H1 (cell line): ENCODE measurements at regions not wholly inside any gene's neighbourhood (a gene's known extent, or its start where the extent isn't known, plus 50 kb on each side); places are given as distances from the start of the nearest gene placed in this dataset.

Experiments used
- CTCF ChIA-PET: fragments of 300-600 bp; sonication (Branson Sonifier 250); formaldehyde crosslinking; loops from one replicate; lab custom pipeline; 2021; ENCODE audit not compliant: partially characterized antibody; lab: Charles Lee
- POLR2A ChIA-PET: fragments of 300-600 bp; sonication (Branson Sonifier 250); formaldehyde crosslinking; loops from one replicate; lab custom pipeline; 2021; ENCODE audit warnings: inconsistent platforms; ENCODE audit not compliant: partially characterized antibody; lab: Charles Lee
- DNase-seq, 2 experiments: peaks; one replicate each; pipeline versions ENCODE4 v3.0.0 to v3.0.0-alpha.2; 2010 to 2022; ENCODE audit warnings: low spot score in 2 of 2, low read depth in 1 of 2, mixed read lengths in 1 of 2
- FAIRE-seq: peaks from 2 replicates; lab custom pipeline; 2011; peaks lifted over from hg19 to GRCh38; lab: Jason Lieb, UNC
- H2AFZ ChIP-seq: 2 replicates; pipeline ENCODE4 v1.8.1; 2012; ENCODE audit warnings: low read length, inconsistent platforms
- H2AK5ac ChIP-seq: 2 replicates; pipeline ENCODE4 v1.6.1; 2013; ENCODE audit warnings: low read depth, low read length
- H2BK120ac ChIP-seq: replicated peaks from 2 replicates; pipeline ENCODE3; 2013; ENCODE audit warnings: low read depth, low read length, inconsistent platforms
- H2BK12ac ChIP-seq: 2 replicates; pipeline ENCODE4 v1.6.1; 2013; ENCODE audit warnings: low read depth, low read length
- H2BK15ac ChIP-seq: 2 replicates; pipeline ENCODE4 v1.6.1; 2013; ENCODE audit warnings: low read length
- H2BK20ac ChIP-seq: 2 replicates; pipeline ENCODE4 v1.6.1; 2013; ENCODE audit warnings: low read length
- H2BK5ac ChIP-seq: 2 replicates; pipeline ENCODE4 v1.6.1; 2013; ENCODE audit warnings: low read depth, low read length
- H3K14ac ChIP-seq: 2 replicates; pipeline ENCODE4 v1.6.1; 2013; ENCODE audit warnings: inconsistent platforms; ENCODE audit not compliant: insufficient read length
- H3K18ac ChIP-seq: 2 replicates; pipeline ENCODE4 v1.6.1; 2013; ENCODE audit warnings: low read length; ENCODE audit errors: extremely low read depth
- H3K23ac ChIP-seq: 2 replicates; pipeline ENCODE4 v1.6.1; 2013; ENCODE audit warnings: inconsistent platforms; ENCODE audit not compliant: insufficient read length
- H3K23me2 ChIP-seq: 2 replicates; pipeline ENCODE4 v1.6.1; 2013; ENCODE audit warnings: low read depth, low read length
- H3K27ac ChIP-seq: 2 replicates; pipeline ENCODE4 v1.6.1; 2011; ENCODE audit warnings: low read depth, low read length, inconsistent platforms
- H3K27me3 ChIP-seq, 4 experiments: replicated peaks in 1 of 4; 1 replicate in 1 of 4; 2 replicates in 3 of 4; pipeline versions ENCODE4 v1.6.1 to v1.8.1; 2011 to 2013; ENCODE audit warnings: low read length in 3 of 4, mild to moderate bottlenecking in 3 of 4, inconsistent platforms in 2 of 4, mixed read lengths in 2 of 4, moderate library complexity in 1 of 4; ENCODE audit not compliant: control insufficient read depth in 3 of 4, insufficient read depth in 3 of 4; ENCODE audit errors: extremely low read depth in 1 of 4
- H3K36me3 ChIP-seq, 4 experiments: 2 replicates each; pipeline versions ENCODE4 v1.6.1 to v1.8.1; 2011 to 2013; ENCODE audit warnings: mild to moderate bottlenecking in 4 of 4, low read length in 3 of 4, moderate library complexity in 2 of 4, control low read depth in 1 of 4, inconsistent platforms in 1 of 4; ENCODE audit not compliant: insufficient read depth in 4 of 4, control insufficient read depth in 2 of 4
- H3K4ac ChIP-seq: replicated peaks from 2 replicates; pipeline ENCODE3; 2013; ENCODE audit warnings: low read length, low read depth, mixed read lengths, inconsistent platforms; ENCODE audit not compliant: insufficient read length
- H3K4me1 ChIP-seq, 4 experiments: replicated peaks in 1 of 4; 1 replicate in 1 of 4; 2 replicates in 3 of 4; pipeline versions ENCODE4 v1.6.1 to v1.8.1; 2011 to 2013; ENCODE audit warnings: low read length in 3 of 4, inconsistent platforms in 2 of 4, mixed read lengths in 1 of 4; ENCODE audit not compliant: insufficient read depth in 4 of 4, control insufficient read depth in 3 of 4
- H3K4me2 ChIP-seq, 2 experiments: 2 replicates each; pipeline versions ENCODE4 v1.6.1 to v1.8.1; 2011 to 2013; ENCODE audit warnings: low read depth in 2 of 2, low read length in 2 of 2, control low read depth in 1 of 2, inconsistent platforms in 1 of 2, mild to moderate bottlenecking in 1 of 2; ENCODE audit not compliant: insufficient read depth in 1 of 2
- H3K4me3 ChIP-seq, 4 experiments: fragments of 200-600, 300-600 bp in 1 of 4; sonication (generic), shearing (Covaris generic), sonication (Bioruptor Twin) in 1 of 4; 2 replicates each; pipeline versions ENCODE4 v1.5.1 to v1.8.1; 2011 to 2016; ENCODE audit warnings: low read length in 4 of 4, low read depth in 3 of 4, control low read depth in 2 of 4, inconsistent platforms in 2 of 4, mild to moderate bottlenecking in 2 of 4, mixed read lengths in 1 of 4, moderate library complexity in 1 of 4; ENCODE audit not compliant: insufficient read depth in 2 of 4; ENCODE audit errors: extremely low read depth in 1 of 4
- H3K56ac ChIP-seq: replicated peaks from 2 replicates; pipeline ENCODE3; 2013; ENCODE audit warnings: low read depth, mild to moderate bottlenecking, mixed read lengths, low read length, inconsistent platforms; ENCODE audit not compliant: insufficient read length
- H3K79me1 ChIP-seq: 2 replicates; pipeline ENCODE4 v1.6.1; 2013; ENCODE audit warnings: low read depth, low read length, control low read depth
- H3K79me2 ChIP-seq, 2 experiments: 2 replicates each; pipeline versions ENCODE4 v1.6.1 to v1.8.1; 2012 to 2013; ENCODE audit warnings: low read length in 2 of 2, mild to moderate bottlenecking in 2 of 2, inconsistent platforms in 1 of 2; ENCODE audit not compliant: insufficient read depth in 2 of 2, control insufficient read depth in 1 of 2
- H3K9ac ChIP-seq, 4 experiments: replicated peaks in 1 of 4; 1 replicate in 1 of 4; 2 replicates in 3 of 4; pipeline versions ENCODE4 v1.6.1 to v1.8.1; 2011 to 2013; ENCODE audit warnings: low read depth in 3 of 4, low read length in 3 of 4, control low read depth in 2 of 4, mild to moderate bottlenecking in 2 of 4, moderate library complexity in 2 of 4, inconsistent platforms in 1 of 4; ENCODE audit errors: extremely low read depth in 1 of 4
- H3K9me3 ChIP-seq, 2 experiments: 2 replicates each; pipeline versions ENCODE4 v1.6.1 to v1.8.1; 2012 to 2013; ENCODE audit warnings: mild to moderate bottlenecking in 2 of 2, moderate library complexity in 2 of 2, control low read depth in 1 of 2, inconsistent platforms in 1 of 2, low read depth in 1 of 2, low read length in 1 of 2, mixed read lengths in 1 of 2; ENCODE audit not compliant: insufficient read depth in 2 of 2
- H4K20me1 ChIP-seq, 2 experiments: replicated peaks in 1 of 2; 2 replicates each; pipeline versions ENCODE3 to v1.8.1; 2011 to 2013; ENCODE audit warnings: inconsistent platforms in 2 of 2, low read length in 2 of 2, mild to moderate bottlenecking in 1 of 2; ENCODE audit not compliant: insufficient read depth in 2 of 2, control insufficient read depth in 1 of 2
- H4K5ac ChIP-seq: 2 replicates; pipeline ENCODE4 v1.6.1; 2013; ENCODE audit warnings: low read length, low read depth, mixed read lengths, inconsistent platforms; ENCODE audit not compliant: insufficient read length
- H4K8ac ChIP-seq: 2 replicates; pipeline ENCODE4 v1.8.0; 2013; ENCODE audit warnings: mild to moderate bottlenecking, moderate library complexity, low read length, inconsistent platforms; ENCODE audit not compliant: insufficient read depth; ENCODE audit errors: extremely low read depth
- H4K91ac ChIP-seq: replicated peaks from 2 replicates; pipeline ENCODE3; 2013; ENCODE audit warnings: low read length, mixed read lengths, inconsistent platforms; ENCODE audit not compliant: insufficient read length
- ATF3 ChIP-seq: IDR thresholded peaks from 2 replicates; pipeline ENCODE4 v1.6.1; 2011; ENCODE audit warnings: low read depth, mild to moderate bottlenecking, low read length; ENCODE audit not compliant: insufficient read depth
- BACH1 ChIP-seq: IDR thresholded peaks from 2 replicates; pipeline ENCODE4 v1.6.1; 2012; ENCODE audit warnings: low read length, improper control_type of control experiment
- CBX8 ChIP-seq: fragments of 300-800, 300-1000 bp; sonication (generic); IDR thresholded peaks from 2 replicates; pipeline ENCODE4 v1.7.1; 2016; ENCODE audit warnings: low read depth, low read length, borderline replicate concordance
- CEBPB ChIP-seq: IDR thresholded peaks from 2 replicates; pipeline ENCODE4 v1.6.1; 2012; ENCODE audit warnings: low read depth, low read length
- CREB1 ChIP-seq: IDR thresholded peaks from 2 replicates; pipeline ENCODE4 v1.6.1; 2012; ENCODE audit warnings: inconsistent platforms
- EGR1 ChIP-seq: IDR thresholded peaks from 2 replicates; pipeline ENCODE4 v1.6.1; 2011; ENCODE audit warnings: low read depth, low read length, borderline replicate concordance
- JUN ChIP-seq: IDR thresholded peaks from 2 replicates; pipeline ENCODE4 v1.6.1; 2011; ENCODE audit warnings: low read depth, mild to moderate bottlenecking, improper control_type of control experiment, low read length
- KDM1A ChIP-seq: fragments of 200-600, 300-600 bp; sonication (generic); IDR thresholded peaks from 2 replicates; pipeline ENCODE4 v1.7.1; 2016; ENCODE audit warnings: mild to moderate bottlenecking, low read length, borderline replicate concordance
- KDM4A ChIP-seq: IDR thresholded peaks from one replicate; pipeline ENCODE4 v1.7.1; 2012; ENCODE audit warnings: low read depth, mild to moderate bottlenecking, moderate library complexity, low read length, inconsistent platforms; ENCODE audit not compliant: severe bottlenecking
- SIRT6 ChIP-seq: IDR thresholded peaks from one replicate; pipeline ENCODE4 v1.7.1; 2012; ENCODE audit warnings: low read length, inconsistent platforms
- SIX5 ChIP-seq: IDR thresholded peaks from 2 replicates; pipeline ENCODE4 v1.6.1; 2011; ENCODE audit warnings: mild to moderate bottlenecking, low read depth, low read length
- SP1 ChIP-seq: IDR thresholded peaks from 2 replicates; pipeline ENCODE4 v1.6.1; 2011; ENCODE audit warnings: low read depth, low read length
- WGBS, 2 experiments: shearing (Covaris generic) in 1 of 2; methylation state at CpG; one replicate each; pipeline versions ENCODE4 v1.1.6 to v1.1.7; 2013 to 2015; ENCODE audit warnings: low lambda C conversion rate in 2 of 2, mixed read lengths in 2 of 2, inconsistent platforms in 1 of 2, low coverage in 1 of 2, missing lambda C conversion rate in 1 of 2; ENCODE audit not compliant: insufficient replicate concordance in 2 of 2, insufficient coverage in 1 of 2, insufficient read length in 1 of 2; ENCODE audit errors: extremely low coverage in 1 of 2, missing lambda C conversion rate in 1 of 2; 5-methylcytosine and 5-hydroxymethylcytosine counted together

GRCh38 chr4:188707036-188707435 is 567.8 kb downstream of the TRIML1 start:
- Histone ChIP-seq H3K4me2 (no peak overlapping the region), H3K23ac (no peak overlapping the region), H2BK12ac (no peak overlapping the region), H3K56ac (no peak overlapping the region), H2BK5ac (no peak overlapping the region), H3K9me3 (no peaks in the 10 kb centered on the region), H3K27ac (no peak overlapping the region), H2BK120ac (no peak overlapping the region), H3K4me3 (no peak overlapping the region), H4K8ac (no peak overlapping the region), H3K36me3 (no peaks in the 10 kb centered on the region), H3K79me1 (no peaks in the 10 kb centered on the region), H3K14ac (no peak overlapping the region), H3K9ac (no peak overlapping the region), H2BK15ac (no peak overlapping the region), H4K5ac (no peak overlapping the region), H3K23me2 (no peaks in the 10 kb centered on the region), H3K79me2 (no peaks in the 10 kb centered on the region), H2AK5ac (no peak overlapping the region), H3K4ac (no peak overlapping the region), H3K4me1 (no peaks in the 10 kb centered on the region), H4K91ac (no peak overlapping the region), H2AFZ (no peak overlapping the region), H4K20me1 (no peaks in the 10 kb centered on the region), H2BK20ac (no peak overlapping the region), H3K27me3 (no peaks in the 10 kb centered on the region), H3K18ac (no peak overlapping the region)
- CTCF ChIA-PET: no interaction called here
- POLR2A ChIA-PET: no interaction called here
- FAIRE-seq: no peak
- TF ChIP-seq CEBPB (no peak), SIX5 (no peak), KDM1A (no peak), JUN (no peak), SP1 (no peak), CBX8 (no peak), SIRT6 (no peak), CREB1 (no peak), ATF3 (no peak), KDM4A (no peak), BACH1 (no peak), EGR1 (no peak)
- DNase-seq: no peak
- 95% methylated on average over 4 of the region's 4 CpGs; no CpG with 5 or more reads in 1 of the 2 experiments for WGBS, 2 experiments
